ENCODE measurements at regions not wholly inside any gene's neighbourhood (a gene's known extent, or its start where the extent isn't known, plus 50 kb on each side); places are given as distances from the start of the nearest gene placed in this dataset.

- no peak overlapping the region for H3K27ac ChIP-seq (ENCODE audit: low read depth in 1 of 2, low read length in 1 of 2)
- no peak overlapping the region for H3K9ac ChIP-seq (ENCODE audit: insufficient read depth in 1 of 2, low read length in 2 of 2)
- H3K4me1 ChIP-seq (ENCODE audit: control insufficient read depth in 5 of 5, insufficient read depth in 5 of 5, low read length in 5 of 5): no peaks in the 10 kb centered on the region
- no peaks in the 10 kb centered on the region for H3K9me3 ChIP-seq (ENCODE audit: control insufficient read depth in 4 of 4, insufficient read depth in 3 of 4, low read length in 3 of 4)
- 83 to 91% methylated on average over 6 of the region's 6 CpGs for WGBS, 2 donors
- no peak overlapping the region for H3K4me3 ChIP-seq
- TF ChIP-seq, protein P1, sequence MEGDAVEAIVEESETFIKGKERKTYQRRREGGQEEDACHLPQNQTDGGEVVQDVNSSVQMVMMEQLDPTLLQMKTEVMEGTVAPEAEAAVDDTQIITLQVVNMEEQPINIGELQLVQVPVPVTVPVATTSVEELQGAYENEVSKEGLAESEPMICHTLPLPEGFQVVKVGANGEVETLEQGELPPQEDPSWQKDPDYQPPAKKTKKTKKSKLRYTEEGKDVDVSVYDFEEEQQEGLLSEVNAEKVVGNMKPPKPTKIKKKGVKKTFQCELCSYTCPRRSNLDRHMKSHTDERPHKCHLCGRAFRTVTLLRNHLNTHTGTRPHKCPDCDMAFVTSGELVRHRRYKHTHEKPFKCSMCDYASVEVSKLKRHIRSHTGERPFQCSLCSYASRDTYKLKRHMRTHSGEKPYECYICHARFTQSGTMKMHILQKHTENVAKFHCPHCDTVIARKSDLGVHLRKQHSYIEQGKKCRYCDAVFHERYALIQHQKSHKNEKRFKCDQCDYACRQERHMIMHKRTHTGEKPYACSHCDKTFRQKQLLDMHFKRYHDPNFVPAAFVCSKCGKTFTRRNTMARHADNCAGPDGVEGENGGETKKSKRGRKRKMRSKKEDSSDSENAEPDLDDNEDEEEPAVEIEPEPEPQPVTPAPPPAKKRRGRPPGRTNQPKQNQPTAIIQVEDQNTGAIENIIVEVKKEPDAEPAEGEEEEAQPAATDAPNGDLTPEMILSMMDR (IDR thresholded peaks at IDR 0.05; ENCODE audit: control extremely low read depth, extremely low read depth): no peak
- no peaks in the 10 kb centered on the region for H3K27me3 ChIP-seq (ENCODE audit: control insufficient read depth in 3 of 3, insufficient read depth in 3 of 3, low read length in 2 of 3)
- ATAC-seq (ENCODE audit: insufficient read depth, low FRiP score) (no peak), DNase-seq (no peak)
- H3K36me3 ChIP-seq (ENCODE audit: control insufficient read depth in 4 of 4, insufficient read depth in 4 of 4, low read length in 4 of 4): no peaks in the 10 kb centered on the region
These were observed 178.2 kb downstream of the RMST start for GRCh38 chr12:97640826-97641225.

GRCh38 chr12:97642911-97643310 lies 180.3 kb downstream of the RMST start:
- no peak overlapping the region for H3K27ac ChIP-seq (ENCODE audit: low read depth in 1 of 2, low read length in 1 of 2)
- DNase-seq (no peak), ATAC-seq (ENCODE audit: insufficient read depth, low FRiP score) (no peak)
- no peaks in the 10 kb centered on the region for H3K9me3 ChIP-seq (ENCODE audit: control insufficient read depth in 4 of 4, insufficient read depth in 3 of 4, low read length in 3 of 4)
- H3K4me1 ChIP-seq (ENCODE audit: control insufficient read depth in 5 of 5, insufficient read depth in 5 of 5, low read length in 5 of 5): no peaks in the 10 kb centered on the region
- no peaks in the 10 kb centered on the region for H3K27me3 ChIP-seq (ENCODE audit: control insufficient read depth in 3 of 3, insufficient read depth in 3 of 3, low read length in 2 of 3)
- H3K36me3 ChIP-seq (ENCODE audit: control insufficient read depth in 4 of 4, insufficient read depth in 4 of 4, low read length in 4 of 4): no peaks in the 10 kb centered on the region
- TF ChIP-seq, protein P1 (IDR thresholded peaks at IDR 0.05; ENCODE audit: control extremely low read depth, extremely low read depth): no peak
- H3K4me3 ChIP-seq: no peak overlapping the region
- H3K9ac ChIP-seq (ENCODE audit: insufficient read depth in 1 of 2, low read length in 2 of 2): no peak overlapping the region
- 78 to 80% methylated on average over 5 of the region's 5 CpGs for WGBS, 2 donors

- DNase-seq (no peak), ATAC-seq (ENCODE audit: insufficient read depth, low FRiP score) (no peak)
- Histone ChIP-seq H3K4me1 (ENCODE audit: control insufficient read depth in 5 of 5, insufficient read depth in 5 of 5, low read length in 5 of 5) (no peaks in the 10 kb centered on the region), H3K4me3 (no peak overlapping the region), H3K9ac (ENCODE audit: insufficient read depth in 1 of 2, low read length in 2 of 2) (no peak overlapping the region), H3K27ac (ENCODE audit: low read depth in 1 of 2, low read length in 1 of 2) (no peak overlapping the region), H3K9me3 (ENCODE audit: control insufficient read depth in 4 of 4, insufficient read depth in 3 of 4, low read length in 3 of 4) (no peaks in the 10 kb centered on the region), H3K27me3 (ENCODE audit: control insufficient read depth in 3 of 3, insufficient read depth in 3 of 3, low read length in 2 of 3) (no peaks in the 10 kb centered on the region), H3K36me3 (ENCODE audit: control insufficient read depth in 4 of 4, insufficient read depth in 4 of 4, low read length in 4 of 4) (no peaks in the 10 kb centered on the region)
- WGBS, 2 donors: 91 to 97% methylated on average over 7 of the region's 7 CpGs
- TF ChIP-seq, protein P1 (IDR thresholded peaks at IDR 0.05; ENCODE audit: control extremely low read depth, extremely low read depth): no peak
These were observed 181.3 kb downstream of the RMST start for GRCh38 chr12:97643924-97644323.

DNA sequence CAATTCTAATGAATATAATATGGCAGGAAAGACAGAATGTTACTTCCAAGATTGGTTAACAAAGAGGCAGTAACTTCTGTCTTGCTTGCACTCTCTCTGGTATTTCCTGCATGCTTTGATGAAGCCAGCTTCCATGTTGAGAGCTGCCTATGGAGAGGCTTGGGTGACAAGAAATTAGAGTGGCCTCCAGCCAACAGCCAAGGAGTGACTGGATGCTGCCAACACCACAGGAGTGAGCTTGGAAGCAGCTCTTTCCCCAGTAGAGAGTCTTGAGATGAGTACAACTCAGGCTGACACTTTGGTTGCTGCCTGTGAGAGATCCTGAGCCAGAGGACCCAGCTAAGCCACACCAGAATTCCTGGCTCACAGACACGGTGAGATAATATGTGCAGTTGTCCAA lies 183.1 kb downstream of the RMST start:
- H3K9me3 ChIP-seq (ENCODE audit: control insufficient read depth in 4 of 4, insufficient read depth in 3 of 4, low read length in 3 of 4): no peaks in the 10 kb centered on the region
- no peak overlapping the region for H3K27ac ChIP-seq (ENCODE audit: low read depth in 1 of 2, low read length in 1 of 2)
- ATAC-seq (ENCODE audit: insufficient read depth, low FRiP score): no peak
- no peaks in the 10 kb centered on the region for H3K36me3 ChIP-seq (ENCODE audit: control insufficient read depth in 4 of 4, insufficient read depth in 4 of 4, low read length in 4 of 4)
- no peak overlapping the region for H3K9ac ChIP-seq (ENCODE audit: insufficient read depth in 1 of 2, low read length in 2 of 2)
- peak in 1 of 3 donors; percentile 18 for DNase-seq
- H3K4me3 ChIP-seq: no peak overlapping the region
- H3K27me3 ChIP-seq (ENCODE audit: control insufficient read depth in 3 of 3, insufficient read depth in 3 of 3, low read length in 2 of 3): no peaks in the 10 kb centered on the region
- 72 to 78% methylated on average over 1 of the region's 1 CpG for WGBS, 2 donors
- TF ChIP-seq, protein P1 (IDR thresholded peaks at IDR 0.05; ENCODE audit: control extremely low read depth, extremely low read depth): no peak
- H3K4me1 ChIP-seq (ENCODE audit: control insufficient read depth in 5 of 5, insufficient read depth in 5 of 5, low read length in 5 of 5): no peaks in the 10 kb centered on the region
